SK-N-SH (cell line): ENCODE measurements at regions not wholly inside any gene's neighbourhood (a gene's known extent, or its start where the extent isn't known, plus 50 kb on each side); places are given as distances from the start of the nearest gene placed in this dataset.

Experiments used
- CTCF ChIA-PET: fragments of 300-600, 350-600 bp; formaldehyde crosslinking; extraction: SDS; loops from one replicate; lab custom pipeline; 2021; lab: Yijun Ruan, JAX
- POLR2A ChIA-PET: fragments of 350-600 bp; sonication (Branson Sonifier 250); formaldehyde crosslinking; extraction: SDS; loops from one replicate; lab custom pipeline; 2020; ENCODE audit warnings: antibody characterized with exemption, inconsistent platforms; lab: Yijun Ruan, JAX
- DNase-seq: peaks from one replicate; pipeline ENCODE4 v3.0.0; 2012
- H2AFZ ChIP-seq: fragments of 200-600 bp; sonication (generic); 2 replicates; pipeline ENCODE4 v1.8.1; 2016; ENCODE audit warnings: antibody characterized with exemption, mild to moderate bottlenecking, low read depth
- H3F3A ChIP-seq: fragments of 200-600 bp; sonication (generic); replicated peaks from 2 replicates; pipeline ENCODE3; 2016; ENCODE audit warnings: antibody characterized with exemption, mild to moderate bottlenecking; ENCODE audit not compliant: insufficient read depth
- H3K27ac ChIP-seq, 2 experiments: fragments of 200-500 bp in 1 of 2; fragments of 200-600 bp in 1 of 2; sonication (Bioruptor generic) in 1 of 2; sonication (generic), shearing (Covaris generic) in 1 of 2; 2 replicates each; pipeline versions ENCODE4 v1.5.1 to v1.6.1; 2014 to 2016; ENCODE audit warnings: low read depth in 2 of 2, inconsistent platforms in 1 of 2, low read length in 1 of 2, mild to moderate bottlenecking in 1 of 2, mixed read lengths in 1 of 2
- H3K27me3 ChIP-seq: fragments of 200-600 bp; sonication (generic), shearing (Covaris generic); 2 replicates; pipeline ENCODE4 v1.6.1; 2016; ENCODE audit warnings: mixed run types; ENCODE audit not compliant: insufficient read depth
- H3K36me3 ChIP-seq, 2 experiments: fragments of 200-500 bp in 1 of 2; fragments of 200-600 bp in 1 of 2; sonication (Bioruptor generic) in 1 of 2; sonication (generic) in 1 of 2; replicated peaks in 1 of 2; 2 replicates each; pipeline versions ENCODE3 to v1.5.1; 2014 to 2016; ENCODE audit warnings: low read length in 1 of 2, mild to moderate bottlenecking in 1 of 2; ENCODE audit not compliant: insufficient read depth in 2 of 2, control insufficient read depth in 1 of 2
- H3K4me1 ChIP-seq, 2 experiments: fragments of 200-500 bp in 1 of 2; fragments of 200-600 bp in 1 of 2; sonication (Bioruptor generic) in 1 of 2; sonication (generic), shearing (Covaris generic) in 1 of 2; 2 replicates each; pipeline versions ENCODE4 v1.5.1 to v1.6.1; 2014 to 2016; ENCODE audit warnings: low read depth in 1 of 2, low read length in 1 of 2, mixed run types in 1 of 2; ENCODE audit not compliant: insufficient read depth in 2 of 2, control insufficient read depth in 1 of 2
- H3K4me2 ChIP-seq: fragments of 200-600 bp; sonication (generic), shearing (Covaris generic); 2 replicates; pipeline ENCODE4 v1.6.1; 2017; ENCODE audit warnings: mixed run types
- H3K4me3 ChIP-seq, 2 experiments: fragments of 200-500 bp in 1 of 2; fragments of 200-600 bp in 1 of 2; sonication (Bioruptor generic) in 1 of 2; sonication (generic), shearing (Covaris generic) in 1 of 2; 2 replicates each; pipeline versions ENCODE4 v1.5.1 to v1.8.1; 2014 to 2016; ENCODE audit warnings: low read depth in 2 of 2, inconsistent platforms in 1 of 2, low read length in 1 of 2, mild to moderate bottlenecking in 1 of 2, mixed read lengths in 1 of 2, moderate library complexity in 1 of 2
- H3K79me2 ChIP-seq: fragments of 200-600 bp; sonication (generic); 2 replicates; pipeline ENCODE4 v1.8.1; 2017; ENCODE audit warnings: mild to moderate bottlenecking; ENCODE audit not compliant: insufficient read depth
- H3K9ac ChIP-seq: fragments of 200-600 bp; sonication (generic); 2 replicates; pipeline ENCODE4 v1.6.1; 2017; ENCODE audit warnings: mixed run types
- H3K9me2 ChIP-seq: fragments of 200-600 bp; sonication (generic); 2 replicates; pipeline ENCODE4 v1.6.1; 2017; ENCODE audit warnings: mixed run types
- H3K9me3 ChIP-seq: fragments of 200-600 bp; sonication (generic); 2 replicates; pipeline ENCODE4 v1.6.1; 2017; ENCODE audit warnings: mixed run types, mild to moderate bottlenecking, moderate library complexity
- H4K20me1 ChIP-seq: fragments of 200-600 bp; sonication (generic); 2 replicates; pipeline ENCODE4 v1.6.1; 2017; ENCODE audit warnings: mild to moderate bottlenecking, mixed run types; ENCODE audit not compliant: insufficient read depth
- CHD2 ChIP-seq: fragments of 150-350 bp; IDR thresholded peaks from 2 replicates; pipeline ENCODE4 v1.6.1; 2018; ENCODE audit warnings: low read length; ENCODE audit not compliant: partially characterized antibody
- ELF1 ChIP-seq: IDR thresholded peaks from 2 replicates; pipeline ENCODE4 v1.4.0; 2012
- EP300 ChIP-seq, 2 experiments: IDR thresholded peaks; 2 replicates each; pipeline versions ENCODE4 v1.4.0 to v1.6.1; 2012; ENCODE audit warnings: borderline replicate concordance in 1 of 2, low read depth in 1 of 2, low read length in 1 of 2
- FOSL2 ChIP-seq: IDR thresholded peaks from 2 replicates; pipeline ENCODE4 v1.4.0; 2012; ENCODE audit warnings: low read depth, mild to moderate bottlenecking, moderate library complexity, borderline replicate concordance
- FOXJ3 ChIP-seq: sonication (generic); formaldehyde crosslinking; IDR thresholded peaks from 2 replicates; pipeline ENCODE4 v1.5.1; 2020; ENCODE audit warnings: mild to moderate bottlenecking, missing genetic modification reagents
- FOXM1 ChIP-seq: IDR thresholded peaks from 2 replicates; pipeline ENCODE4 v1.4.0; 2012; ENCODE audit warnings: low read depth, mild to moderate bottlenecking
- GABPA ChIP-seq: IDR thresholded peaks from 2 replicates; pipeline ENCODE4 v1.4.0; 2012; ENCODE audit warnings: low read depth, mild to moderate bottlenecking
- GATA2 ChIP-seq: sonication (generic); formaldehyde crosslinking; IDR thresholded peaks from 2 replicates; pipeline ENCODE4 v1.5.0; 2020; ENCODE audit warnings: mild to moderate bottlenecking, missing genetic modification reagents
- IRF3 ChIP-seq: fragments of 150-350 bp; IDR thresholded peaks from 2 replicates; pipeline ENCODE4 v1.6.1; 2016; ENCODE audit warnings: mild to moderate bottlenecking, low read depth, low read length
- JUND ChIP-seq: IDR thresholded peaks from 2 replicates; pipeline ENCODE4 v1.4.0; 2012
- MAX ChIP-seq: IDR thresholded peaks from 2 replicates; pipeline ENCODE4 v1.4.0; 2012; ENCODE audit warnings: low read depth
- MXI1 ChIP-seq: IDR thresholded peaks from 2 replicates; pipeline ENCODE4 v1.6.1; 2012; ENCODE audit warnings: mild to moderate bottlenecking, low read depth, low read length, improper control_type of control experiment
- NFIC ChIP-seq: IDR thresholded peaks from 2 replicates; pipeline ENCODE4 v1.4.0; 2012; ENCODE audit warnings: borderline replicate concordance
- NRF1 ChIP-seq: IDR thresholded peaks from 2 replicates; pipeline ENCODE4 v1.6.1; 2012; ENCODE audit warnings: low read depth, mild to moderate bottlenecking, low read length
- RAD21 ChIP-seq: IDR thresholded peaks from 2 replicates; pipeline ENCODE4 v1.6.1; 2012; ENCODE audit warnings: mild to moderate bottlenecking, low read length
- RXRA ChIP-seq: IDR thresholded peaks from 2 replicates; pipeline ENCODE4 v1.4.0; 2012; ENCODE audit warnings: low read depth, mild to moderate bottlenecking, borderline replicate concordance
- SIN3A ChIP-seq: IDR thresholded peaks from 2 replicates; pipeline ENCODE4 v1.6.1; 2012; ENCODE audit warnings: low read depth, mild to moderate bottlenecking, low read length, moderate library complexity, borderline replicate concordance
- TAF1 ChIP-seq: IDR thresholded peaks from 2 replicates; pipeline ENCODE4 v1.6.1; 2012; ENCODE audit warnings: low read depth, mild to moderate bottlenecking, low read length, moderate library complexity, borderline replicate concordance
- TCF12 ChIP-seq: IDR thresholded peaks from 2 replicates; pipeline ENCODE4 v1.4.0; 2012
- USF2 ChIP-seq: fragments of 150-350 bp; IDR thresholded peaks from 2 replicates; pipeline ENCODE4 v1.6.1; 2017; ENCODE audit warnings: antibody characterized with exemption, low read length, low read depth, borderline replicate concordance
- WGBS: methylation state at CpG from one replicate; pipeline ENCODE4 v1.1.6; 2017; ENCODE audit warnings: low lambda C conversion rate; 5-methylcytosine and 5-hydroxymethylcytosine counted together
- TF ChIP-seq, protein P1 (sequence below): IDR thresholded peaks from 2 replicates; pipeline ENCODE4; 2012
- TF ChIP-seq, protein P2 (sequence below): IDR thresholded peaks from 2 replicates; pipeline ENCODE4 v1.4.0; 2012; ENCODE audit warnings: low read depth, borderline replicate concordance

DNA sequence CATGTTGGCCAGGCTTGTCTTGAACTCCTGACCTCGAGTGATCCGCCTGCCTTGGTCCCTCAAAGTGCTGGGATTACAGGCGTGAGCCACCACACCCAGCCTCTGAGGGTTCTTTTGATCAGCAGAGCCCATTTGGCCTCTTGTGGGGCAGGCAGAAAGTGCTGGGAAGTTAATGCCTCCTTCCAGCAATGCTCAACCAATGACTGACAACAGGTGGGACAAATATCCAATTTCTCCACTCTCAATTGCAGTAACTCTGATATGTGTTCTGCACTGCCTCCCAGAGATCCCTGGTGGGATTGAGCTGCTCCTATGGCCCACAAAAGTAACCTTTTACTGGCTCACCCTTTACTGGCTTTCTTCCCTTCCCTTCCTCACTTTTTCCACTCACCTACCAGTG is 79.9 kb upstream of the APC start (continued):
- no peak for TF ChIP-seq MXI1

DNA sequence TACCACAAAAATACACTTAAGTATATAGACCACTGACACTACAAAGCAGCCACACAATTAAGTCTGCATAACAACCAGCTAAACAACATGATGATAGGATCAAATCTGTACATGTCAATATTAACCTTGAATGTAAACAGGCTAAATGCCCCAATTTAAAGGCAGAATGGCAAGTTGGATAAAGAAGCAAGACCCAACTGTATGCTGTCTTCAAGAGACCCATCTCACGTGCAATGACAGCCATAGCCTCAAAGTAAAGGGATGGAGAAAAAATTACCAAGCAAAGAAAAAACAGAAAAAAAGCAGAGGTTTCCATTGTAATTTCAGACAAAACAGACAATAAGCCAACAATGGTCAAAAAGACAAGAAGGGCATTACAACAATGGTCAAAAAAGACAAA is 77.3 kb upstream of the APC start:
- Histone ChIP-seq H3K9ac (no peak overlapping the region), H3K27me3 (no peaks in the 10 kb centered on the region), H3K36me3 (no peaks in the 10 kb centered on the region), H3K4me3 (no peak overlapping the region), H3K27ac (no peak overlapping the region), H3F3A (no peaks in the 10 kb centered on the region), H3K9me2 (no peaks in the 10 kb centered on the region), H4K20me1 (no peaks in the 10 kb centered on the region), H3K4me1 (no peaks in the 10 kb centered on the region), H3K9me3 (no peaks in the 10 kb centered on the region), H2AFZ (no peak overlapping the region), H3K79me2 (no peaks in the 10 kb centered on the region), H3K4me2 (no peak overlapping the region)
- DNase-seq: no peak
- ChIA-PET POLR2A (no interaction called here), CTCF (interaction anchor here (1.2 kb wide), 1 partner anchor 31 kb away, joined by 4 read pairs; no protein-coding TSS in a partner anchor)
- WGBS: 34% methylated on average over 1 of the region's 1 CpG
- TF ChIP-seq TAF1 (no peak), FOSL2 (no peak), GABPA (no peak), FOXJ3 (CRISPR knock-in tag) (no peak), JUND (no peak), CHD2 (no peak), TCF12 (no peak), RXRA (no peak), RAD21 (no peak)
- TF ChIP-seq, protein P1, sequence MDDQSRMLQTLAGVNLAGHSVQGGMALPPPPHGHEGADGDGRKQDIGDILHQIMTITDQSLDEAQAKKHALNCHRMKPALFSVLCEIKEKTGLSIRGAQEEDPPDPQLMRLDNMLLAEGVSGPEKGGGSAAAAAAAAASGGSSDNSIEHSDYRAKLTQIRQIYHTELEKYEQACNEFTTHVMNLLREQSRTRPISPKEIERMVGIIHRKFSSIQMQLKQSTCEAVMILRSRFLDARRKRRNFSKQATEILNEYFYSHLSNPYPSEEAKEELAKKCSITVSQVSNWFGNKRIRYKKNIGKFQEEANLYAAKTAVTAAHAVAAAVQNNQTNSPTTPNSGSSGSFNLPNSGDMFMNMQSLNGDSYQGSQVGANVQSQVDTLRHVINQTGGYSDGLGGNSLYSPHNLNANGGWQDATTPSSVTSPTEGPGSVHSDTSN: no peak
- TF ChIP-seq, protein P2, sequence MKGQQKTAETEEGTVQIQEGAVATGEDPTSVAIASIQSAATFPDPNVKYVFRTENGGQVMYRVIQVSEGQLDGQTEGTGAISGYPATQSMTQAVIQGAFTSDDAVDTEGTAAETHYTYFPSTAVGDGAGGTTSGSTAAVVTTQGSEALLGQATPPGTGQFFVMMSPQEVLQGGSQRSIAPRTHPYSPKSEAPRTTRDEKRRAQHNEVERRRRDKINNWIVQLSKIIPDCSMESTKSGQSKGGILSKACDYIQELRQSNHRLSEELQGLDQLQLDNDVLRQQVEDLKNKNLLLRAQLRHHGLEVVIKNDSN: no peak

GRCh38 chr5:112663146-112663545 is 74.5 kb upstream of the APC start:
- no peaks in the 10 kb centered on the region for H3K79me2 ChIP-seq
- H3K9me3 ChIP-seq: no peaks in the 10 kb centered on the region
- H2AFZ ChIP-seq: no peak overlapping the region
- H3K36me3 ChIP-seq: no peaks in the 10 kb centered on the region
- H3K4me3 ChIP-seq: no peak overlapping the region
- no peaks in the 10 kb centered on the region for H4K20me1 ChIP-seq
- no peak for DNase-seq
- H3F3A ChIP-seq: no peaks in the 10 kb centered on the region
- no peak overlapping the region for H3K4me2 ChIP-seq
- no peak overlapping the region for H3K9ac ChIP-seq
- no peaks in the 10 kb centered on the region for H3K9me2 ChIP-seq
- 57% methylated on average over 3 of the region's 3 CpGs for WGBS
- no peak overlapping the region for H3K27ac ChIP-seq
- ChIA-PET POLR2A (no interaction called here), CTCF (no interaction called here)
- H3K27me3 ChIP-seq: no peaks in the 10 kb centered on the region
- H3K4me1 ChIP-seq: no peaks in the 10 kb centered on the region
- TF ChIP-seq EP300 (IDR thresholded peaks at IDR 0.05; ENCODE audit: borderline replicate concordance in 1 of 2, low read depth in 1 of 2, low read length in 1 of 2): no peak
- no peak for TF ChIP-seq FOXJ3 (CRISPR knock-in tag)
- no peak for TF ChIP-seq FOXM1
- TF ChIP-seq CHD2: no peak
- no peak for TF ChIP-seq IRF3
- no peak for TF ChIP-seq RXRA
- no peak for TF ChIP-seq NRF1
- TF ChIP-seq JUND: no peak
- no peak for TF ChIP-seq USF2
- TF ChIP-seq, protein P1: no peak
- no peak for TF ChIP-seq SIN3A
- no peak for TF ChIP-seq NFIC
- TF ChIP-seq GATA2 (CRISPR knock-in tag): no peak
- TF ChIP-seq ELF1: no peak
- TF ChIP-seq MAX: no peak
- TF ChIP-seq GABPA: no peak
- TF ChIP-seq RAD21: no peak
